ENCODE measurements at regions not wholly inside any gene's neighbourhood (a gene's known extent, or its start where the extent isn't known, plus 50 kb on each side); places are given as distances from the start of the nearest gene placed in this dataset.

GRCh38 chrX:22445880-22446279 lies 173.2 kb downstream of the CBLL2 start:
- Histone ChIP-seq H3K27me3 (ENCODE audit: control insufficient read depth in 2 of 2, insufficient read depth in 2 of 2, low read length in 2 of 2) (no peaks in the 10 kb centered on the region), H4K20me1 (replicated peaks; ENCODE audit: control insufficient read depth, extremely low read depth, insufficient read depth, low read length) (no peaks in the 10 kb centered on the region), H3K9me3 (replicated peaks; ENCODE audit: control insufficient read depth, insufficient read depth, low read length) (no peaks in the 10 kb centered on the region), H3K36me3 (ENCODE audit: control insufficient read depth in 2 of 2, extremely low read depth in 1 of 2, insufficient read depth in 2 of 2, low read length in 2 of 2) (no peaks in the 10 kb centered on the region), H3K79me2 (ENCODE audit: control insufficient read depth, insufficient read depth, low read length) (no peaks in the 10 kb centered on the region), H3K9me1 (replicated peaks; ENCODE audit: control insufficient read depth, extremely low read depth, insufficient read depth, low read length) (no peaks in the 10 kb centered on the region), H3K9ac (replicated peaks; ENCODE audit: extremely low read depth, insufficient read depth, low read length) (no peak overlapping the region), H3K4me2 (ENCODE audit: insufficient read depth, low read length) (no peak overlapping the region), H3K27ac (ENCODE audit: insufficient read depth, low read depth, low read length) (no peak overlapping the region), H3K4me3 (replicated peaks in 1 of 3; ENCODE audit: insufficient read depth in 1 of 3, low read depth in 1 of 3, low read length in 3 of 3) (no peak overlapping the region), H3K4me1 (ENCODE audit: control insufficient read depth, extremely low read depth, insufficient read depth, low read length) (no peaks in the 10 kb centered on the region), H2AFZ (ENCODE audit: low read depth, low read length) (no peak overlapping the region)
- dilution Hi-C loops (cut with MboI; ENCODE audit: extremely low pct_ligation_motif_present, low sequenced_read_pairs) (no loop called here), intact Hi-C loops (cut with micrococcal nuclease) (no loop called here)
- ChIA-PET POLR2A (no interaction called here), CTCF (no interaction called here)
- no peak for FAIRE-seq
- no peak for DNase-seq (ENCODE audit: low read depth, low spot score)
- TF ChIP-seq EZH2 (IDR thresholded peaks at IDR 0.05; ENCODE audit: borderline replicate concordance, low read depth, low read length, severe bottlenecking) (no peak), JUN (IDR thresholded peaks at IDR 0.05; ENCODE audit: borderline replicate concordance, insufficient read depth, insufficient read length, low read depth) (no peak), MYC (IDR thresholded peaks at IDR 0.05; ENCODE audit: low read depth, low read length) (no peak), POLR2AphosphoS5 (IDR thresholded peaks at IDR 0.05; ENCODE audit: insufficient read depth, low read depth, low read length) (no peak), CTCF (IDR thresholded peaks at IDR 0.05; ENCODE audit: extremely low read depth in 1 of 2, insufficient read depth in 1 of 2, low read depth in 1 of 2, low read length in 2 of 2) (no peak), POLR2A (IDR thresholded peaks at IDR 0.05; ENCODE audit: low read depth, low read length) (no peak), GATA2 (IDR thresholded peaks at IDR 0.05; ENCODE audit: insufficient read depth, insufficient read length, low read depth, low read length) (no peak), FOS (IDR thresholded peaks at IDR 0.05; ENCODE audit: borderline replicate concordance, insufficient read depth, low read length) (no peak)
- TF ChIP-seq, protein P1, sequence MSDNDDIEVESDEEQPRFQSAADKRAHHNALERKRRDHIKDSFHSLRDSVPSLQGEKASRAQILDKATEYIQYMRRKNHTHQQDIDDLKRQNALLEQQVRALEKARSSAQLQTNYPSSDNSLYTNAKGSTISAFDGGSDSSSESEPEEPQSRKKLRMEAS (IDR thresholded peaks at IDR 0.05; ENCODE audit: insufficient read depth, insufficient read length), result no peak
- no TSS peak for BruUV-seq (replicated peaks)
